Uterus (tissue), 3 donors: ENCODE measurements at regions not wholly inside any gene's neighbourhood (a gene's known extent, or its start where the extent isn't known, plus 50 kb on each side); places are given as distances from the start of the nearest gene placed in this dataset.

ENCODE experiments used
- DNase-seq, 2 donors: peaks; one replicate each; pipeline ENCODE4 v3.0.0-alpha.2; 2019 to 2020
- H3K27ac ChIP-seq, 2 donors: fragments of 200-600 bp; sonication (generic); 1 replicate in 1 of 2; 2 replicates in 1 of 2; pipeline ENCODE4 v1.5.1; 2016 to 2018
- H3K27me3 ChIP-seq, 2 donors: fragments of 200-600 bp; sonication (generic); one replicate each; pipeline ENCODE4 v1.5.1; 2018 to 2019; ENCODE audit warnings: control low read depth in 1 of 2
- H3K36me3 ChIP-seq, 2 donors: fragments of 200-600 bp; sonication (generic); one replicate each; pipeline ENCODE4 v1.5.1; 2019; ENCODE audit warnings: control low read depth in 1 of 2
- H3K4me1 ChIP-seq, 2 donors: fragments of 200-600 bp; sonication (generic); one replicate each; pipeline ENCODE4 v1.5.1; 2018 to 2019; ENCODE audit warnings: control low read depth in 1 of 2
- H3K4me3 ChIP-seq, 2 donors: fragments of 200-600 bp; sonication (generic); 1 replicate in 1 of 2; 2 replicates in 1 of 2; pipeline ENCODE4 v1.5.1; 2018 to 2019; ENCODE audit warnings: mild to moderate bottlenecking in 1 of 2
- H3K9me3 ChIP-seq, 2 donors: fragments of 200-600 bp; sonication (generic); one replicate each; pipeline ENCODE4 v1.5.1; 2019; ENCODE audit warnings: control low read depth in 1 of 2
- POLR2A ChIP-seq, 2 donors: fragments of 450-650 bp; IDR thresholded peaks; one replicate each; pipeline ENCODE4 v1.6.1; 2016; ENCODE audit warnings: antibody characterized with exemption in 2 of 2, mild to moderate bottlenecking in 1 of 2, moderate library complexity in 1 of 2
- intact Hi-C: fragments of 100-400 bp; cut with DNase I; formaldehyde crosslinking; loops from one replicate; pipeline ENCODE4 v1.15.1; 2023; ENCODE audit warnings: low total_unique reads
- TF ChIP-seq, protein P1 (sequence below), 4 experiments: fragments of 200-600 bp in 2 of 4; fragments of 450-650 bp in 2 of 4; sonication (generic) in 2 of 4; IDR thresholded peaks; one replicate each; pipeline ENCODE4 v1.5.1; 2016 to 2019; ENCODE audit warnings: antibody characterized with exemption in 4 of 4, mild to moderate bottlenecking in 2 of 4, moderate library complexity in 1 of 4
- donor health status: DM: yes; HTN: yes; CAD: no.

DNA sequence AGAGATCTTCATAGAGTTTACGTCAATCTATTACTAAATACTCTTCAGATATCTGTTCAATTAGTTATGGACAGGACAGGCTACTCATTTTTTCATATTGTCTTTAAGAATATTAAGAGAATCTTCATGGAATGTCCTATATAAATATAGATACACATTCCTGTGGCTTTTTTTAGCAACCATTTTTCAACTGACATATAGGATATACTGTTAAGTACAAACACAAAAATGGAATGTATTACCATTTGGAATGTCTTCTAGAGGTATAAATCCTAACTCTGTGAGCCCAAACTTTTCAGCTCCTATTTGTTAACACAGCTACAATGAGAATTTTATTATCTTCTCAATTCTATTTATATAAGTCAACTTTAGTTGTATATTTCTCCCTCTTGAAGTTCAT lies 239.6 kb upstream of the DEFB112 start:
- Histone ChIP-seq H3K9me3 (no peaks in the 10 kb centered on the region), H3K4me3 (no peak overlapping the region), H3K36me3 (peaks cover 0 to 3% of the 10 kb centered on the region in 2 donors), H3K27me3 (no peaks in the 10 kb centered on the region), H3K27ac (no peak overlapping the region), H3K4me1 (no peaks in the 10 kb centered on the region)
- TF ChIP-seq POLR2A (IDR thresholded peaks at IDR 0.05), result no peak
- TF ChIP-seq, protein P1, sequence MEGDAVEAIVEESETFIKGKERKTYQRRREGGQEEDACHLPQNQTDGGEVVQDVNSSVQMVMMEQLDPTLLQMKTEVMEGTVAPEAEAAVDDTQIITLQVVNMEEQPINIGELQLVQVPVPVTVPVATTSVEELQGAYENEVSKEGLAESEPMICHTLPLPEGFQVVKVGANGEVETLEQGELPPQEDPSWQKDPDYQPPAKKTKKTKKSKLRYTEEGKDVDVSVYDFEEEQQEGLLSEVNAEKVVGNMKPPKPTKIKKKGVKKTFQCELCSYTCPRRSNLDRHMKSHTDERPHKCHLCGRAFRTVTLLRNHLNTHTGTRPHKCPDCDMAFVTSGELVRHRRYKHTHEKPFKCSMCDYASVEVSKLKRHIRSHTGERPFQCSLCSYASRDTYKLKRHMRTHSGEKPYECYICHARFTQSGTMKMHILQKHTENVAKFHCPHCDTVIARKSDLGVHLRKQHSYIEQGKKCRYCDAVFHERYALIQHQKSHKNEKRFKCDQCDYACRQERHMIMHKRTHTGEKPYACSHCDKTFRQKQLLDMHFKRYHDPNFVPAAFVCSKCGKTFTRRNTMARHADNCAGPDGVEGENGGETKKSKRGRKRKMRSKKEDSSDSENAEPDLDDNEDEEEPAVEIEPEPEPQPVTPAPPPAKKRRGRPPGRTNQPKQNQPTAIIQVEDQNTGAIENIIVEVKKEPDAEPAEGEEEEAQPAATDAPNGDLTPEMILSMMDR (IDR thresholded peaks at IDR 0.05), result no peak
- DNase-seq, result no peak
- intact Hi-C loops, result no loop called here

DNA sequence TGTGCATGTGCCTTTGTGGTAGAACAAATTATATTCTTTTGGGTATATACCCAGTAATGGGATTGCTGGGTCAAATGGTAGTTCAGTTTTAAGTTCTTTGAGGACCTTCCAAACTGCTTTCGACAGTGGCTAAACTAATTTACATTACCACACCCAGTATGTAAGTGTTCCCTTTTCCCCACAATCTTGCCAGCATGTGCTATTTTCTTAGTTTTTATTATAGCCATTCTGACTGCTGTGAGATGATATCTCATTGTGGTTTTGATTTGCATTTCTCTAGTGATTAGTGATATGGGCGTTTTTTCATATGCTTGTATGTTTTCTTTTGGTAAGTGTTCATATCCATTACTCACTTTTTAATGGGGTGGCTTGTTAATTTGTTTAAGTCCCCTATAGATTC lies 251.6 kb upstream of the DEFB112 start:
- intact Hi-C loops, result no loop called here
- no peak for DNase-seq
- no peaks in the 10 kb centered on the region for H3K36me3 ChIP-seq
- TF ChIP-seq, protein P1 (IDR thresholded peaks at IDR 0.05), result no peak
- TF ChIP-seq POLR2A (IDR thresholded peaks at IDR 0.05), result no peak
- no peaks in the 10 kb centered on the region for H3K27me3 ChIP-seq
- no peak overlapping the region for H3K27ac ChIP-seq
- H3K4me3 ChIP-seq, result no peak overlapping the region
- no peaks in the 10 kb centered on the region for H3K4me1 ChIP-seq
- H3K9me3 ChIP-seq, result no peaks in the 10 kb centered on the region

DNA sequence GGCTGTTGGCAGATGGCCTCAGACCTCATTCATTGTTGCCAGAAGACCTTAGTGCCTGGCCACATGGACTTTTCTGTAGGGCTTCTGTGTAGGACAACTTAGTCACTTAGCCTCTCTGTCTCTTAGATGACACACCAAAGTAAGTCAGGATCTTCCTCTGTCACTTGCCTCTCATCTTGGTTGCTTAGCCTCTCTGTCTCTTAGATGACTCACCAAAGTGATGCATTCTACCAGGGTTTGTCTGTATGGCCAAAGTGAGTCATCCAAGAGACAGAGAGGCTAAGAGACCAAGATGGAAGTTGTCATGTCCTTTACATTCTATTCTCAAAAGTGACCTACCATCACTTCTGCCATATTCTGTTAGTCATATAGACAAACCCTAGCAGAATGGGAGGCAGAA lies 255.9 kb upstream of the DEFB112 start:
- Histone ChIP-seq H3K4me3 (no peak overlapping the region), H3K27me3 (no peaks in the 10 kb centered on the region), H3K36me3 (no peaks in the 10 kb centered on the region), H3K9me3 (no peaks in the 10 kb centered on the region), H3K4me1 (no peaks in the 10 kb centered on the region), H3K27ac (no peak overlapping the region)
- intact Hi-C loops, result no loop called here
- no peak for DNase-seq
- no peak for TF ChIP-seq POLR2A (IDR thresholded peaks at IDR 0.05)
- TF ChIP-seq, protein P1 (IDR thresholded peaks at IDR 0.05), result no peak

DNA sequence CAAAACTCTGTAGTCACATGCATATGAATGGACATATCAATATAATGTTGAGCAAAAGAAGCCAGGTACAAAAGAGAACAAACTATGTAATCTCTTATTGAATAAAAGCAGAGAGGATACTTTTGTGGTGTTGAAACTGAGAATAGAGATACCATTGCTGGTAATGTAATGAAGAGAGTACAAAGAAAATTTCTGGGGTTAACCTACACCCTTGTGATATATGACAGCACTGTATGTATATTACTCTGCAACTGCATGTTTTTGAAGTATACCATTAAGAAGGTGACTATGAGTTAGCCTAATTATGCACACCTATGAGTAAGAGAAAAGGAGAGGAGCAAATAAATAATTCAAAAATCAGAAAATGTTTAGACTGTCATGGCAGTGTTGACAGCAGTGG lies 268.8 kb upstream of the DEFB112 start:
- no peaks in the 10 kb centered on the region for H3K9me3 ChIP-seq
- H3K27ac ChIP-seq, result no peak overlapping the region
- intact Hi-C loops, result no loop called here
- H3K4me1 ChIP-seq, result no peaks in the 10 kb centered on the region
- H3K4me3 ChIP-seq, result no peak overlapping the region
- no peak for DNase-seq
- H3K27me3 ChIP-seq, result no peaks in the 10 kb centered on the region
- H3K36me3 ChIP-seq, result no peaks in the 10 kb centered on the region
- TF ChIP-seq, protein P1 (IDR thresholded peaks at IDR 0.05), result no peak
- TF ChIP-seq POLR2A (IDR thresholded peaks at IDR 0.05), result no peak

DNA sequence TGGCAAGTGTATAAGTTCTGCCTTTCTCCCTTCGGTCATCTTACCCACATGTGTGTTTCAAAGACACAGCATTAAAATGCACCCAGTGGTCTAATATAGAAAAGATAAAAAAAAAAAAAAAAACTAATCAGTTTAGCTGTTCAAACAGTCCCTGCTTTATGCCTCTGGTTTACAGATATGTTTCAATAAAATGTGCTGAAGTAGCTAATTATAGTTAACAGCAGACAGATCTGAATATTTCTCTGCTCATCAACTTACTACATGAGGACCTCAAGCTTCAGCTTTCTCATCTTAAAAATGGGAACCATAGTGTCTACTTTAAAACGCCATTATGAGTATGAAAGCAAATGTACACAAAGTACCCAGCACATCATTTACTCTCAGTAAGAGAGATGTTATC lies 280.6 kb upstream of the DEFB112 start:
- H3K36me3 ChIP-seq, result no peaks in the 10 kb centered on the region
- intact Hi-C loops, result no loop called here
- H3K4me3 ChIP-seq, result no peak overlapping the region
- DNase-seq, result no peak
- no peaks in the 10 kb centered on the region for H3K9me3 ChIP-seq
- no peaks in the 10 kb centered on the region for H3K27me3 ChIP-seq
- TF ChIP-seq POLR2A (IDR thresholded peaks at IDR 0.05), result no peak
- TF ChIP-seq, protein P1 (IDR thresholded peaks at IDR 0.05), result no peak
- no peak overlapping the region for H3K27ac ChIP-seq
- H3K4me1 ChIP-seq, result no peaks in the 10 kb centered on the region
